H9 (cell line): ENCODE measurements at regions not wholly inside any gene's neighbourhood (a gene's known extent, or its start where the extent isn't known, plus 50 kb on each side); places are given as distances from the start of the nearest gene placed in this dataset.

Experiments used
- DNase-seq: peaks from one replicate; pipeline ENCODE4 v3.0.0-alpha.2; 2017
- H2AFZ ChIP-seq: one replicate; pipeline ENCODE4 v1.6.1; 2013; ENCODE audit warnings: mild to moderate bottlenecking, low read length, control low read depth, moderate library complexity
- H2AK5ac ChIP-seq: 2 replicates; pipeline ENCODE4 v1.6.1; 2013; ENCODE audit warnings: low read length, control low read depth, mixed read lengths; ENCODE audit not compliant: insufficient read length
- H2BK120ac ChIP-seq: one replicate; pipeline ENCODE4 v1.6.1; 2013; ENCODE audit warnings: low read depth, mild to moderate bottlenecking, low read length, control low read depth, inconsistent platforms; ENCODE audit not compliant: poor library complexity, severe bottlenecking
- H2BK12ac ChIP-seq: 2 replicates; pipeline ENCODE4 v1.6.1; 2013; ENCODE audit warnings: low read length, control low read depth, mixed read lengths, low read depth; ENCODE audit not compliant: insufficient read length
- H2BK15ac ChIP-seq: 2 replicates; pipeline ENCODE4 v1.6.1; 2013; ENCODE audit warnings: low read depth, low read length, control low read depth
- H2BK20ac ChIP-seq: one replicate; pipeline ENCODE4 v1.6.1; 2013; ENCODE audit warnings: low read depth, mild to moderate bottlenecking, low read length, control low read depth, inconsistent platforms; ENCODE audit not compliant: poor library complexity, severe bottlenecking
- H2BK5ac ChIP-seq: 2 replicates; pipeline ENCODE4 v1.6.1; 2013; ENCODE audit warnings: low read length, control low read depth, mixed read lengths; ENCODE audit not compliant: insufficient read length
- H3K14ac ChIP-seq: 2 replicates; pipeline ENCODE4 v1.6.1; 2013; ENCODE audit warnings: low read length, control low read depth; ENCODE audit not compliant: insufficient read depth
- H3K18ac ChIP-seq: 2 replicates; pipeline ENCODE4 v1.6.1; 2013; ENCODE audit warnings: low read depth, mild to moderate bottlenecking, mixed read lengths, low read length, control low read depth; ENCODE audit not compliant: insufficient read length
- H3K23ac ChIP-seq: 2 replicates; pipeline ENCODE4 v1.6.1; 2013; ENCODE audit warnings: low read length, control low read depth, mixed read lengths, low read depth; ENCODE audit not compliant: insufficient read length
- H3K23me2 ChIP-seq: 2 replicates; pipeline ENCODE4 v1.6.1; 2013; ENCODE audit warnings: low read depth, mild to moderate bottlenecking, mixed read lengths, low read length, control low read depth; ENCODE audit not compliant: insufficient read length, poor library complexity, severe bottlenecking
- H3K27ac ChIP-seq: 2 replicates; pipeline ENCODE4 v1.5.1; 2013; ENCODE audit warnings: low read length, control low read depth, mixed read lengths, low read depth; ENCODE audit not compliant: insufficient read length
- H3K27me3 ChIP-seq: 2 replicates; pipeline ENCODE4 v1.6.1; 2013; ENCODE audit warnings: low read length, control low read depth, inconsistent platforms; ENCODE audit not compliant: insufficient read depth
- H3K4ac ChIP-seq: 2 replicates; pipeline ENCODE4 v1.6.1; 2013; ENCODE audit warnings: low read depth, mild to moderate bottlenecking, control low read depth, inconsistent platforms, low read length, moderate library complexity
- H3K4me1 ChIP-seq: 2 replicates; pipeline ENCODE4 v1.6.1; 2013; ENCODE audit warnings: low read length, control low read depth, inconsistent platforms; ENCODE audit not compliant: insufficient read depth
- H3K4me2 ChIP-seq: 2 replicates; pipeline ENCODE4 v1.6.1; 2013; ENCODE audit warnings: low read length, control low read depth, mixed read lengths; ENCODE audit not compliant: insufficient read length, insufficient read depth
- H3K56ac ChIP-seq: 2 replicates; pipeline ENCODE4 v1.6.1; 2013; ENCODE audit warnings: low read depth, mild to moderate bottlenecking, mixed read lengths, low read length, control low read depth; ENCODE audit not compliant: insufficient read length
- H3K79me1 ChIP-seq: 2 replicates; pipeline ENCODE4 v1.6.1; 2013; ENCODE audit warnings: low read depth, mild to moderate bottlenecking, moderate library complexity, low read length, control low read depth, inconsistent platforms; ENCODE audit not compliant: insufficient read depth, poor library complexity, severe bottlenecking
- H3K79me2 ChIP-seq: 2 replicates; pipeline ENCODE4 v1.6.1; 2013; ENCODE audit warnings: low read length, control low read depth, inconsistent platforms; ENCODE audit not compliant: insufficient read depth
- H3K9ac ChIP-seq: 2 replicates; pipeline ENCODE4 v1.6.1; 2013; ENCODE audit warnings: low read length, control low read depth, mixed read lengths; ENCODE audit not compliant: insufficient read length; ENCODE audit errors: extremely low read depth
- H3K9me3 ChIP-seq: one replicate; pipeline ENCODE4 v1.6.1; 2013; ENCODE audit warnings: low read depth, low read length, inconsistent platforms; ENCODE audit not compliant: control insufficient read depth
- H3T11ph ChIP-seq: one replicate; pipeline ENCODE4 v1.6.1; 2013; ENCODE audit warnings: mild to moderate bottlenecking, low read length, control low read depth, inconsistent platforms
- H4K20me1 ChIP-seq: one replicate; pipeline ENCODE4 v1.6.1; 2013; ENCODE audit not compliant: control insufficient read depth, insufficient read length, insufficient read depth
- H4K5ac ChIP-seq: 2 replicates; pipeline ENCODE4 v1.6.1; 2013; ENCODE audit warnings: low read depth, mild to moderate bottlenecking, mixed read lengths, low read length, control low read depth; ENCODE audit not compliant: insufficient read length
- H4K8ac ChIP-seq: replicated peaks from 2 replicates; pipeline ENCODE4 v1.6.1; 2013; ENCODE audit warnings: low read length, control low read depth, mixed read lengths, low read depth; ENCODE audit not compliant: insufficient read length
- H4K91ac ChIP-seq: 2 replicates; pipeline ENCODE4 v1.6.1; 2013; ENCODE audit warnings: low read depth, mild to moderate bottlenecking, moderate library complexity, mixed read lengths, low read length, control low read depth; ENCODE audit not compliant: insufficient read length
- H3K27ac Mint-ChIP-seq, 3 experiments: 2 replicates in 2 of 3; 3 replicates in 1 of 3; pipeline ENCODE4 v1.8.0; 2020 to 2021; ENCODE audit warnings: mixed read lengths in 3 of 3, mild to moderate bottlenecking in 1 of 3, moderate library complexity in 1 of 3
- H3K27me3 Mint-ChIP-seq: 2 replicates; pipeline ENCODE4 v1.8.0; 2021; ENCODE audit warnings: low read depth, mild to moderate bottlenecking, moderate library complexity, mixed read lengths
- H3K36me3 Mint-ChIP-seq, 3 experiments: 2 replicates in 2 of 3; 3 replicates in 1 of 3; pipeline ENCODE4 v1.8.0; 2020 to 2021; ENCODE audit warnings: low read depth in 3 of 3, mixed read lengths in 3 of 3; ENCODE audit not compliant: insufficient read depth in 1 of 3
- H3K4me1 Mint-ChIP-seq, 2 experiments: 2 replicates each; pipeline ENCODE4 v1.8.0; 2020; ENCODE audit warnings: mixed read lengths in 2 of 2
- H3K4me3 Mint-ChIP-seq, 2 experiments: 2 replicates in 1 of 2; 3 replicates in 1 of 2; pipeline ENCODE4 v1.8.0; 2020 to 2021; ENCODE audit warnings: mild to moderate bottlenecking in 2 of 2, mixed read lengths in 2 of 2, moderate library complexity in 1 of 2
- H3K9me3 Mint-ChIP-seq, 2 experiments: 2 replicates in 1 of 2; 3 replicates in 1 of 2; pipeline ENCODE4 v1.8.0; 2020; ENCODE audit warnings: mild to moderate bottlenecking in 2 of 2, mixed read lengths in 2 of 2, moderate library complexity in 1 of 2
- WGBS: extraction: QIAGEN DNeasy Blood & Tissue Kit; methylation state at CpG from one replicate; pipeline ENCODE4 v1.1.7; 2013; ENCODE audit warnings: missing lambda C conversion rate, low lambda C conversion rate, mixed read lengths; ENCODE audit not compliant: insufficient read length; ENCODE audit errors: extremely low coverage; 5-methylcytosine and 5-hydroxymethylcytosine counted together
- TF ChIP-seq, protein P1 (sequence below): fragments of 200-600 bp; sonication (generic); conservative IDR thresholded peaks from 3 replicates; pipeline ENCODE4 v1.8.0; 2021; ENCODE audit warnings: antibody characterized with exemption, mild to moderate bottlenecking

- Mint-ChIP-seq H3K9me3 (peaks cover 6 to 8% of the 10 kb centered on the region in 2 experiments; a peak in 4 of 5 replicates), H3K27ac (no peak overlapping the region), H3K4me3 (no peak overlapping the region), H3K4me1 (peaks cover 4% of the 10 kb centered on the region in 2 experiments), H3K27me3 (peaks cover 23% of the 10 kb centered on the region), H3K36me3 (peaks cover 41 to 51% (median 48%) of the 10 kb centered on the region in 3 experiments)
- no peak overlapping the region for H3K56ac ChIP-seq
- no peaks in the 10 kb centered on the region for H4K20me1 ChIP-seq
- peaks cover 6% of the 10 kb centered on the region; the same call in 1 of the 2 replicates for H3K27me3 ChIP-seq
- DNase-seq, result no peak
- no peak overlapping the region for H2BK20ac ChIP-seq
- H3K4me1 ChIP-seq, result no peaks in the 10 kb centered on the region; the same call in 1 of the 2 replicates
- H2AK5ac ChIP-seq, result no peak overlapping the region
- H3K79me1 ChIP-seq, result no peaks in the 10 kb centered on the region
- no peak overlapping the region for H2AFZ ChIP-seq
- no peaks in the 10 kb centered on the region for H3K79me2 ChIP-seq
- H4K5ac ChIP-seq, result no peak overlapping the region
- TF ChIP-seq, protein P1, sequence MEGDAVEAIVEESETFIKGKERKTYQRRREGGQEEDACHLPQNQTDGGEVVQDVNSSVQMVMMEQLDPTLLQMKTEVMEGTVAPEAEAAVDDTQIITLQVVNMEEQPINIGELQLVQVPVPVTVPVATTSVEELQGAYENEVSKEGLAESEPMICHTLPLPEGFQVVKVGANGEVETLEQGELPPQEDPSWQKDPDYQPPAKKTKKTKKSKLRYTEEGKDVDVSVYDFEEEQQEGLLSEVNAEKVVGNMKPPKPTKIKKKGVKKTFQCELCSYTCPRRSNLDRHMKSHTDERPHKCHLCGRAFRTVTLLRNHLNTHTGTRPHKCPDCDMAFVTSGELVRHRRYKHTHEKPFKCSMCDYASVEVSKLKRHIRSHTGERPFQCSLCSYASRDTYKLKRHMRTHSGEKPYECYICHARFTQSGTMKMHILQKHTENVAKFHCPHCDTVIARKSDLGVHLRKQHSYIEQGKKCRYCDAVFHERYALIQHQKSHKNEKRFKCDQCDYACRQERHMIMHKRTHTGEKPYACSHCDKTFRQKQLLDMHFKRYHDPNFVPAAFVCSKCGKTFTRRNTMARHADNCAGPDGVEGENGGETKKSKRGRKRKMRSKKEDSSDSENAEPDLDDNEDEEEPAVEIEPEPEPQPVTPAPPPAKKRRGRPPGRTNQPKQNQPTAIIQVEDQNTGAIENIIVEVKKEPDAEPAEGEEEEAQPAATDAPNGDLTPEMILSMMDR, result no peak
- H3T11ph ChIP-seq, result no peak overlapping the region
- WGBS, result no CpG with 5 or more reads among the region's 5 CpGs
- H3K9me3 ChIP-seq, result no peaks in the 10 kb centered on the region
- H3K4ac ChIP-seq, result no peak overlapping the region
- H3K18ac ChIP-seq, result no peak overlapping the region
- no peak overlapping the region for H2BK15ac ChIP-seq
- no peak overlapping the region for H3K14ac ChIP-seq
- no peak overlapping the region for H3K27ac ChIP-seq
- H2BK12ac ChIP-seq, result no peak overlapping the region
- H4K8ac ChIP-seq, result no peak overlapping the region
- H3K9ac ChIP-seq, result no peak overlapping the region
- H3K23ac ChIP-seq, result no peak overlapping the region
- H3K23me2 ChIP-seq, result peaks cover 7% of the 10 kb centered on the region
- H2BK120ac ChIP-seq, result no peak overlapping the region
- no peak overlapping the region for H2BK5ac ChIP-seq
- no peak overlapping the region for H3K4me2 ChIP-seq
- no peak overlapping the region for H4K91ac ChIP-seq
These were observed 50.5 kb upstream of the TRIM26 start for GRCh38 chr6:30263734-30264133.
